ENCODE measurements at regions not wholly inside any gene's neighbourhood (a gene's known extent, or its start where the extent isn't known, plus 50 kb on each side); places are given as distances from the start of the nearest gene placed in this dataset.
"Not testable (repeated sequence)": the region's sequence is repeated elsewhere in the genome, so short reads cannot be mapped to it uniquely, and the experiment has no call there.

GRCh38 chr15:87740655-87741344 is 515.7 kb downstream of the NTRK3 start:
- POLR2A ChIA-PET: no interaction called here
- CTCF ChIA-PET: interaction anchor here (1.5 kb wide), 1 partner anchor 12 kb away, joined by 5 read pairs; no protein-coding TSS in a partner anchor
- intact Hi-C loops (cut with micrococcal nuclease): no loop called here
- Mint-ChIP-seq H3K36me3 (ENCODE audit: insufficient read depth, unreplicated experiment) (peaks cover 4% of the 10 kb centered on the region), H3K4me3 (ENCODE audit: unreplicated experiment) (no peak overlapping the region), H3K9me3 (ENCODE audit: unreplicated experiment) (no peaks in the 10 kb centered on the region), H3K4me1 (ENCODE audit: insufficient read depth, unreplicated experiment) (no peaks in the 10 kb centered on the region), H3K27me3 (ENCODE audit: insufficient read depth, unreplicated experiment) (no peaks in the 10 kb centered on the region), H3K27ac (ENCODE audit: low read depth, unreplicated experiment) (no peak overlapping the region)
- TF ChIP-seq CTCF (IDR thresholded peaks at IDR 0.05; ENCODE audit: unreplicated experiment): no peak
- BruUV-seq (replicated peaks): no TSS peak
- DNase-seq (ENCODE audit: unreplicated experiment): no peak

- no peak for TF ChIP-seq CTCF (IDR thresholded peaks at IDR 0.05; ENCODE audit: unreplicated experiment)
- BruUV-seq (replicated peaks): no TSS peak
- Mint-ChIP-seq H3K4me1 (ENCODE audit: insufficient read depth, unreplicated experiment) (no peaks in the 10 kb centered on the region), H3K27me3 (ENCODE audit: insufficient read depth, unreplicated experiment) (no peaks in the 10 kb centered on the region), H3K9me3 (ENCODE audit: unreplicated experiment) (no peaks in the 10 kb centered on the region), H3K36me3 (ENCODE audit: insufficient read depth, unreplicated experiment) (peaks cover 4% of the 10 kb centered on the region), H3K27ac (ENCODE audit: low read depth, unreplicated experiment) (no peak overlapping the region), H3K4me3 (ENCODE audit: unreplicated experiment) (no peak overlapping the region)
- intact Hi-C loops (cut with micrococcal nuclease): no loop called here
- DNase-seq (ENCODE audit: unreplicated experiment): no peak
- POLR2A ChIA-PET: no interaction called here
- CTCF ChIA-PET: no interaction called here
Measured at GRCh38 chr15:87739866-87740265, 516.7 kb downstream of the NTRK3 start.

- CTCF ChIA-PET: no interaction called here
- peaks cover 4% of the 10 kb centered on the region for H3K36me3 Mint-ChIP-seq (ENCODE audit: insufficient read depth, unreplicated experiment)
- DNase-seq (ENCODE audit: unreplicated experiment): no peak
- TF ChIP-seq CTCF (IDR thresholded peaks at IDR 0.05; ENCODE audit: unreplicated experiment): no peak
- H3K4me3 Mint-ChIP-seq (ENCODE audit: unreplicated experiment): no peak overlapping the region
- H3K27me3 Mint-ChIP-seq (ENCODE audit: insufficient read depth, unreplicated experiment): no peaks in the 10 kb centered on the region
- POLR2A ChIA-PET: no interaction called here
- H3K9me3 Mint-ChIP-seq (ENCODE audit: unreplicated experiment): no peaks in the 10 kb centered on the region
- intact Hi-C loops (cut with micrococcal nuclease): no loop called here
- no peak overlapping the region for H3K27ac Mint-ChIP-seq (ENCODE audit: low read depth, unreplicated experiment)
- H3K4me1 Mint-ChIP-seq (ENCODE audit: insufficient read depth, unreplicated experiment): no peaks in the 10 kb centered on the region
- BruUV-seq (replicated peaks): no TSS peak
Measured at GRCh38 chr15:87739081-87739480, 517.5 kb downstream of the NTRK3 start.

- DNase-seq (ENCODE audit: unreplicated experiment); CTCF ChIA-PET; H3K9me3 Mint-ChIP-seq (ENCODE audit: unreplicated experiment); H3K36me3 Mint-ChIP-seq (ENCODE audit: insufficient read depth, unreplicated experiment); H3K4me3 Mint-ChIP-seq (ENCODE audit: unreplicated experiment); H3K27me3 Mint-ChIP-seq (ENCODE audit: insufficient read depth, unreplicated experiment); H3K4me1 Mint-ChIP-seq (ENCODE audit: insufficient read depth, unreplicated experiment); POLR2A ChIA-PET; intact Hi-C loops (cut with micrococcal nuclease); H3K27ac Mint-ChIP-seq (ENCODE audit: low read depth, unreplicated experiment); BruUV-seq (replicated peaks): not testable (repeated sequence)
Measured at GRCh38 chr15:87737460-87737859, 519.1 kb downstream of the NTRK3 start.

Data from MCF 10A (cell line).